ENCODE measurements at regions not wholly inside any gene's neighbourhood (a gene's known extent, or its start where the extent isn't known, plus 50 kb on each side); places are given as distances from the start of the nearest gene placed in this dataset.

DNA sequence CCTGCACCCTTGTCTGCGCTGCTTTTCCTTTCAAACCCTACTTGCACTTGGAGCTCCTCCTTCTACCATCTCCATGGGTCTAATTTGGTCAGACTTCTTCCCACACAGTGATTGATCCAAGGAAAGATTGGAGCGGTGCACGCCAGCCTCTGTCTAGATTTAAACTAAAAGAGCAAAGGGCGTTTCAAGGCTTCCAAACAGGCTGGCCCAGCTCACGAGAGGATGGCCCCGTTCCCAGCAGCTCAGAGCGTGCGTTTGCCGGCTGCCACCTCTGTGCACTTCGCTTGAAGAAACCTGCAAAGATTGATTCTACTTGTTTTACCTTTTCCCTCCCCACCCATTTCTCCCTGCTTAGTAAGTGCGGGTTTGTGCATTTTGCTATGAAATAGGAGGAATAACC, 78.8 kb upstream of the ALKAL2 start:
- TF ChIP-seq, protein P1, sequence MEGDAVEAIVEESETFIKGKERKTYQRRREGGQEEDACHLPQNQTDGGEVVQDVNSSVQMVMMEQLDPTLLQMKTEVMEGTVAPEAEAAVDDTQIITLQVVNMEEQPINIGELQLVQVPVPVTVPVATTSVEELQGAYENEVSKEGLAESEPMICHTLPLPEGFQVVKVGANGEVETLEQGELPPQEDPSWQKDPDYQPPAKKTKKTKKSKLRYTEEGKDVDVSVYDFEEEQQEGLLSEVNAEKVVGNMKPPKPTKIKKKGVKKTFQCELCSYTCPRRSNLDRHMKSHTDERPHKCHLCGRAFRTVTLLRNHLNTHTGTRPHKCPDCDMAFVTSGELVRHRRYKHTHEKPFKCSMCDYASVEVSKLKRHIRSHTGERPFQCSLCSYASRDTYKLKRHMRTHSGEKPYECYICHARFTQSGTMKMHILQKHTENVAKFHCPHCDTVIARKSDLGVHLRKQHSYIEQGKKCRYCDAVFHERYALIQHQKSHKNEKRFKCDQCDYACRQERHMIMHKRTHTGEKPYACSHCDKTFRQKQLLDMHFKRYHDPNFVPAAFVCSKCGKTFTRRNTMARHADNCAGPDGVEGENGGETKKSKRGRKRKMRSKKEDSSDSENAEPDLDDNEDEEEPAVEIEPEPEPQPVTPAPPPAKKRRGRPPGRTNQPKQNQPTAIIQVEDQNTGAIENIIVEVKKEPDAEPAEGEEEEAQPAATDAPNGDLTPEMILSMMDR (IDR thresholded peaks at IDR 0.05) = no peak
- TF ChIP-seq POLR2A (IDR thresholded peaks at IDR 0.05) = no peak
